CD4-positive, alpha-beta T cell treated with Interleukin-6 for 4 hours (primary cell): ENCODE measurements at regions not wholly inside any gene's neighbourhood (a gene's known extent, or its start where the extent isn't known, plus 50 kb on each side); places are given as distances from the start of the nearest gene placed in this dataset.
"Not testable (repeated sequence)": the region's sequence is repeated elsewhere in the genome, so short reads cannot be mapped to it uniquely, and the experiment has no call there.

Experiments
- DNase-seq: peaks from one replicate; pipeline ENCODE4 v3.0.0-alpha.2; 2020; ENCODE audit warnings: mixed read lengths

- no peak for DNase-seq
Measured at GRCh38 chr7:86366946-86367345, 276.8 kb upstream of the GRM3 start.

GRCh38 chr7:86340407-86340806 lies 303.3 kb upstream of the GRM3 start:
- not testable (repeated sequence) for DNase-seq

- DNase-seq = no peak
Measured at GRCh38 chr7:86339051-86339450, 304.7 kb upstream of the GRM3 start.

GRCh38 chr7:86328801-86329433 lies 314.8 kb upstream of the GRM3 start:
- no peak for DNase-seq

GRCh38 chr7:86326847-86327246 lies 316.9 kb upstream of the GRM3 start:
- no peak for DNase-seq

GRCh38 chr7:86320889-86321288 lies 322.8 kb upstream of the GRM3 start:
- DNase-seq = no peak

- DNase-seq = no peak
Measured at GRCh38 chr7:86320341-86320740, 323.4 kb upstream of the GRM3 start.

- no peak for DNase-seq
Measured at GRCh38 chr7:86313842-86314241, 329.9 kb upstream of the GRM3 start.

- no peak for DNase-seq
Measured at GRCh38 chr7:86301301-86301700, 342.4 kb upstream of the GRM3 start.

- no peak for DNase-seq
Measured at GRCh38 chr7:86295526-86295925, 348.2 kb upstream of the GRM3 start.

- no peak for DNase-seq
Measured at GRCh38 chr7:86282014-86282682, 361.6 kb upstream of the GRM3 start.

- no peak for DNase-seq
Measured at GRCh38 chr7:86280150-86280549, 363.6 kb upstream of the GRM3 start.

- DNase-seq = no peak
Measured at GRCh38 chr7:86262781-86263180, 380.9 kb upstream of the GRM3 start.

GRCh38 chr7:86257894-86258293 lies 385.8 kb upstream of the GRM3 start:
- no peak for DNase-seq

- DNase-seq = no peak
Measured at GRCh38 chr7:86252406-86252805, 391.3 kb upstream of the GRM3 start.

GRCh38 chr7:86248977-86249376 lies 394.7 kb upstream of the GRM3 start:
- DNase-seq = no peak

- DNase-seq = no peak
Measured at GRCh38 chr7:86243171-86243570, 400.5 kb upstream of the GRM3 start.

- DNase-seq = no peak
Measured at GRCh38 chr7:86226191-86226590, 417.5 kb upstream of the GRM3 start.

GRCh38 chr7:86222806-86223205 lies 420.9 kb upstream of the GRM3 start:
- DNase-seq = no peak

- no peak for DNase-seq
Measured at GRCh38 chr7:86214734-86215133, 429.0 kb upstream of the GRM3 start.

- no peak for DNase-seq
Measured at GRCh38 chr7:86212976-86213375, 430.7 kb upstream of the GRM3 start.

- no peak for DNase-seq
Measured at GRCh38 chr7:86209036-86209435, 434.7 kb upstream of the GRM3 start.

GRCh38 chr7:86207740-86208139 lies 436.0 kb upstream of the GRM3 start:
- no peak for DNase-seq

GRCh38 chr7:86202833-86203232 lies 440.9 kb upstream of the GRM3 start:
- no peak for DNase-seq

GRCh38 chr7:86201767-86202166 lies 441.9 kb upstream of the GRM3 start:
- no peak for DNase-seq
